ENCODE measurements at regions not wholly inside any gene's neighbourhood (a gene's known extent, or its start where the extent isn't known, plus 50 kb on each side); places are given as distances from the start of the nearest gene placed in this dataset.
A peak's percentile ranks its signal among the peaks of the same experiment; 100 is the strongest.

GRCh38 chr11:128125723-128126122, 461.6 kb downstream of the ETS1 start:
- H2BK15ac ChIP-seq (ENCODE audit: low read depth, poor library complexity, severe bottlenecking) = no peak overlapping the region
- no peak overlapping the region for H2BK5ac ChIP-seq (ENCODE audit: low read depth, low read length, poor library complexity, severe bottlenecking)
- H2BK12ac ChIP-seq (ENCODE audit: low read length in 2 of 2) = no peak overlapping the region
- DNase-seq = no peak
- no peaks in the 10 kb centered on the region for H3K36me3 ChIP-seq (ENCODE audit: control insufficient read depth in 1 of 2, insufficient read depth in 2 of 2, low read depth in 1 of 2, low read length in 2 of 2)
- no peak overlapping the region for H3K14ac ChIP-seq (ENCODE audit: low read length in 2 of 2)
- 95% methylated on average over 3 of the region's 3 CpGs for WGBS
- no peak overlapping the region for H2AFZ ChIP-seq (ENCODE audit: low read depth, low read length)
- no peak overlapping the region for H3K27ac ChIP-seq (ENCODE audit: low read length, poor library complexity, severe bottlenecking)
- H3K79me1 ChIP-seq (replicated peaks; ENCODE audit: low read length, poor library complexity, severe bottlenecking) = no peaks in the 10 kb centered on the region
- no peak overlapping the region for H3K4me3 ChIP-seq (ENCODE audit: insufficient read depth in 1 of 2, low read depth in 1 of 2, low read length in 2 of 2)
- H2BK120ac ChIP-seq (ENCODE audit: low read depth, low read length) = no peak overlapping the region
- peaks cover 0 to 4% of the 10 kb centered on the region in 2 experiments for H3K27me3 ChIP-seq (ENCODE audit: control insufficient read depth in 1 of 2, insufficient read depth in 1 of 2, low read length in 2 of 2)
- no peak overlapping the region for H4K91ac ChIP-seq (ENCODE audit: low read length)
- no peak overlapping the region for H3K4me2 ChIP-seq (ENCODE audit: low read length, poor library complexity, severe bottlenecking)
- H3K18ac ChIP-seq (ENCODE audit: low read depth in 1 of 2, low read length in 2 of 2) = no peak overlapping the region
- H4K8ac ChIP-seq (ENCODE audit: low read length) = no peak overlapping the region
- H3K23ac ChIP-seq (ENCODE audit: low read length in 2 of 2) = no peak overlapping the region
- no peak overlapping the region for H3K4ac ChIP-seq (ENCODE audit: low read depth in 1 of 2, low read length in 2 of 2)
- no peak overlapping the region for H3K9ac ChIP-seq (ENCODE audit: low read length)
- H2AK5ac ChIP-seq (ENCODE audit: low read length, severe bottlenecking) = no peak overlapping the region
- H3K4me1 ChIP-seq (ENCODE audit: control insufficient read depth, insufficient read depth, low read depth, low read length) = no peaks in the 10 kb centered on the region
- H3K9me3 ChIP-seq (ENCODE audit: control insufficient read depth, low read length) = no peaks in the 10 kb centered on the region

GRCh38 chr11:128116885-128117284, 470.5 kb downstream of the ETS1 start:
- no peak overlapping the region for H3K4ac ChIP-seq (ENCODE audit: low read depth in 1 of 2, low read length in 2 of 2)
- no peaks in the 10 kb centered on the region for H3K79me1 ChIP-seq (replicated peaks; ENCODE audit: low read length, poor library complexity, severe bottlenecking)
- no peak overlapping the region for H3K4me2 ChIP-seq (ENCODE audit: low read length, poor library complexity, severe bottlenecking)
- no peak overlapping the region for H4K8ac ChIP-seq (ENCODE audit: low read length)
- no peak overlapping the region for H4K91ac ChIP-seq (ENCODE audit: low read length)
- H3K14ac ChIP-seq (ENCODE audit: low read length in 2 of 2) = no peak overlapping the region
- no peak overlapping the region for H2BK12ac ChIP-seq (ENCODE audit: low read length in 2 of 2)
- peak; percentile 19 for DNase-seq
- 25% methylated on average over 7 of the region's 7 CpGs for WGBS
- H3K4me1 ChIP-seq (ENCODE audit: control insufficient read depth, insufficient read depth, low read depth, low read length) = no peaks in the 10 kb centered on the region
- no peak overlapping the region for H3K23ac ChIP-seq (ENCODE audit: low read length in 2 of 2)
- no peak overlapping the region for H3K9ac ChIP-seq (ENCODE audit: low read length)
- no peak overlapping the region for H2AFZ ChIP-seq (ENCODE audit: low read depth, low read length)
- no peaks in the 10 kb centered on the region for H3K9me3 ChIP-seq (ENCODE audit: control insufficient read depth, low read length)
- no peak overlapping the region for H3K4me3 ChIP-seq (ENCODE audit: insufficient read depth in 1 of 2, low read depth in 1 of 2, low read length in 2 of 2)
- H3K18ac ChIP-seq (ENCODE audit: low read depth in 1 of 2, low read length in 2 of 2) = no peak overlapping the region
- no peak overlapping the region for H2AK5ac ChIP-seq (ENCODE audit: low read length, severe bottlenecking)
- H3K27ac ChIP-seq (ENCODE audit: low read length, poor library complexity, severe bottlenecking) = no peak overlapping the region
- no peak overlapping the region for H2BK120ac ChIP-seq (ENCODE audit: low read depth, low read length)
- H3K36me3 ChIP-seq (ENCODE audit: control insufficient read depth in 1 of 2, insufficient read depth in 2 of 2, low read depth in 1 of 2, low read length in 2 of 2) = no peaks in the 10 kb centered on the region
- no peak overlapping the region for H2BK15ac ChIP-seq (ENCODE audit: low read depth, poor library complexity, severe bottlenecking)
- no peak overlapping the region for H2BK5ac ChIP-seq (ENCODE audit: low read depth, low read length, poor library complexity, severe bottlenecking)
- peaks cover 0 to 10% of the 10 kb centered on the region in 2 experiments for H3K27me3 ChIP-seq (ENCODE audit: control insufficient read depth in 1 of 2, insufficient read depth in 1 of 2, low read length in 2 of 2)

- Histone ChIP-seq H3K14ac (ENCODE audit: low read length in 2 of 2) (no peak overlapping the region), H3K18ac (ENCODE audit: low read depth in 1 of 2, low read length in 2 of 2) (no peak overlapping the region), H4K91ac (ENCODE audit: low read length) (no peak overlapping the region), H2AFZ (ENCODE audit: low read depth, low read length) (no peak overlapping the region), H3K9me3 (ENCODE audit: control insufficient read depth, low read length) (no peaks in the 10 kb centered on the region), H2BK15ac (ENCODE audit: low read depth, poor library complexity, severe bottlenecking) (no peak overlapping the region), H3K23ac (ENCODE audit: low read length in 2 of 2) (no peak overlapping the region), H3K27ac (ENCODE audit: low read length, poor library complexity, severe bottlenecking) (no peak overlapping the region), H3K4me3 (ENCODE audit: insufficient read depth in 1 of 2, low read depth in 1 of 2, low read length in 2 of 2) (no peak overlapping the region), H2BK120ac (ENCODE audit: low read depth, low read length) (no peak overlapping the region), H3K36me3 (ENCODE audit: control insufficient read depth in 1 of 2, insufficient read depth in 2 of 2, low read depth in 1 of 2, low read length in 2 of 2) (no peaks in the 10 kb centered on the region), H3K4ac (ENCODE audit: low read depth in 1 of 2, low read length in 2 of 2) (no peak overlapping the region), H2AK5ac (ENCODE audit: low read length, severe bottlenecking) (no peak overlapping the region), H2BK12ac (ENCODE audit: low read length in 2 of 2) (no peak overlapping the region), H3K79me1 (replicated peaks; ENCODE audit: low read length, poor library complexity, severe bottlenecking) (no peaks in the 10 kb centered on the region), H3K4me1 (ENCODE audit: control insufficient read depth, insufficient read depth, low read depth, low read length) (no peaks in the 10 kb centered on the region), H2BK5ac (ENCODE audit: low read depth, low read length, poor library complexity, severe bottlenecking) (no peak overlapping the region), H3K9ac (ENCODE audit: low read length) (no peak overlapping the region), H3K27me3 (ENCODE audit: control insufficient read depth in 1 of 2, insufficient read depth in 1 of 2, low read length in 2 of 2) (peaks cover 0 to 10% of the 10 kb centered on the region in 2 experiments), H4K8ac (ENCODE audit: low read length) (no peak overlapping the region), H3K4me2 (ENCODE audit: low read length, poor library complexity, severe bottlenecking) (no peak overlapping the region)
- 92% methylated on average over 2 of the region's 4 CpGs for WGBS
- DNase-seq = no peak
Observed at GRCh38 chr11:128116447-128116846, 470.9 kb downstream of the ETS1 start.

- Histone ChIP-seq H2AK5ac (ENCODE audit: low read length, severe bottlenecking) (no peak overlapping the region), H3K4me3 (ENCODE audit: insufficient read depth in 1 of 2, low read depth in 1 of 2, low read length in 2 of 2) (no peak overlapping the region), H2BK12ac (ENCODE audit: low read length in 2 of 2) (no peak overlapping the region), H4K8ac (ENCODE audit: low read length) (no peak overlapping the region), H3K9ac (ENCODE audit: low read length) (no peak overlapping the region), H3K79me1 (replicated peaks; ENCODE audit: low read length, poor library complexity, severe bottlenecking) (no peaks in the 10 kb centered on the region), H3K14ac (ENCODE audit: low read length in 2 of 2) (no peak overlapping the region), H3K4ac (ENCODE audit: low read depth in 1 of 2, low read length in 2 of 2) (no peak overlapping the region), H2BK15ac (ENCODE audit: low read depth, poor library complexity, severe bottlenecking) (no peak overlapping the region), H3K27me3 (ENCODE audit: control insufficient read depth in 1 of 2, insufficient read depth in 1 of 2, low read length in 2 of 2) (no peaks in the 10 kb centered on the region), H2BK120ac (ENCODE audit: low read depth, low read length) (no peak overlapping the region), H2AFZ (ENCODE audit: low read depth, low read length) (no peak overlapping the region), H3K27ac (ENCODE audit: low read length, poor library complexity, severe bottlenecking) (no peak overlapping the region), H3K23ac (ENCODE audit: low read length in 2 of 2) (no peak overlapping the region), H3K9me3 (ENCODE audit: control insufficient read depth, low read length) (no peaks in the 10 kb centered on the region), H3K4me2 (ENCODE audit: low read length, poor library complexity, severe bottlenecking) (no peak overlapping the region), H3K18ac (ENCODE audit: low read depth in 1 of 2, low read length in 2 of 2) (no peak overlapping the region), H3K4me1 (ENCODE audit: control insufficient read depth, insufficient read depth, low read depth, low read length) (no peaks in the 10 kb centered on the region), H3K36me3 (ENCODE audit: control insufficient read depth in 1 of 2, insufficient read depth in 2 of 2, low read depth in 1 of 2, low read length in 2 of 2) (no peaks in the 10 kb centered on the region), H2BK5ac (ENCODE audit: low read depth, low read length, poor library complexity, severe bottlenecking) (no peak overlapping the region), H4K91ac (ENCODE audit: low read length) (no peak overlapping the region)
- no peak for DNase-seq
Observed at GRCh38 chr11:128105950-128106349, 481.4 kb downstream of the ETS1 start.

All from mesenchymal stem cell (in vitro differentiated cells and primary cell).